A673 (cell line): ENCODE measurements at regions not wholly inside any gene's neighbourhood (a gene's known extent, or its start where the extent isn't known, plus 50 kb on each side); places are given as distances from the start of the nearest gene placed in this dataset.

Experiments used
- BruUV-seq: library from RNA; stranded (reverse); fragments of 400-500 nt; replicated peaks from 2 replicates; lab custom pipeline; 2021; lab: Mats Ljungman, UMichigan
- CTCF ChIA-PET: fragments of 300-600 bp; sonication (Branson Sonifier 250); formaldehyde crosslinking; loops from one replicate; lab custom pipeline; 2022; ENCODE audit warnings: antibody characterized with exemption; lab: Charles Lee
- POLR2A ChIA-PET: fragments of 300-600 bp; sonication (Branson Sonifier 250); formaldehyde crosslinking; loops from one replicate; lab custom pipeline; 2022; ENCODE audit warnings: antibody characterized with exemption; ENCODE audit not compliant: low non-redundant PET; lab: Charles Lee
- DNase-seq: peaks from one replicate; pipeline ENCODE4 v3.0.0-alpha.2; 2015; ENCODE audit warnings: low spot score
- H3K27ac ChIP-seq: fragments of 200-600 bp; sonication (generic); 2 replicates; pipeline ENCODE4 v1.5.1; 2016; ENCODE audit warnings: mixed run types, low read depth, mild to moderate bottlenecking, mixed read lengths, antibody characterized with exemption, low read length; ENCODE audit not compliant: poor library complexity, severe bottlenecking
- H3K27me3 ChIP-seq: fragments of 200-600 bp; sonication (generic); replicated peaks from 2 replicates; pipeline ENCODE4 v1.6.1; 2017; ENCODE audit warnings: mixed run types, low read depth, mild to moderate bottlenecking, mixed read lengths, antibody characterized with exemption, low read length; ENCODE audit not compliant: insufficient read depth, poor library complexity
- H3K36me3 ChIP-seq: fragments of 200-600 bp; sonication (generic); 2 replicates; pipeline ENCODE4 v1.6.1; 2016; ENCODE audit warnings: mixed run types, mild to moderate bottlenecking, mixed read lengths, antibody characterized with exemption, low read length; ENCODE audit not compliant: insufficient read depth, poor library complexity, severe bottlenecking
- H3K4me1 ChIP-seq: fragments of 200-600 bp; sonication (generic); 2 replicates; pipeline ENCODE4 v1.6.1; 2017; ENCODE audit warnings: mixed run types, mild to moderate bottlenecking, mixed read lengths, antibody characterized with exemption, low read length; ENCODE audit not compliant: insufficient read depth, poor library complexity, severe bottlenecking
- H3K4me3 ChIP-seq: fragments of 200-600 bp; sonication (generic); 2 replicates; pipeline ENCODE4 v1.5.1; 2016; ENCODE audit warnings: low read depth, mixed run types, mild to moderate bottlenecking, mixed read lengths, low read length; ENCODE audit not compliant: poor library complexity, severe bottlenecking
- H3K9me3 ChIP-seq: fragments of 200-600 bp; sonication (generic); 2 replicates; pipeline ENCODE4 v1.6.1; 2016; ENCODE audit warnings: mixed run types, low read depth, mild to moderate bottlenecking, mixed read lengths, antibody characterized with exemption, low read length; ENCODE audit not compliant: poor library complexity, severe bottlenecking
- EZH2 ChIP-seq: fragments of 200-600 bp; sonication (generic); IDR thresholded peaks from 2 replicates; pipeline ENCODE4 v1.6.1; 2017; ENCODE audit warnings: borderline replicate concordance, low read depth, mild to moderate bottlenecking, mixed read lengths, antibody characterized with exemption, low read length; ENCODE audit not compliant: poor library complexity, severe bottlenecking
- intact Hi-C: fragments of 100-400 bp; cut with micrococcal nuclease; formaldehyde crosslinking; loops from one replicate; pipeline ENCODE4 v1.10.0; 2022; ENCODE audit not compliant: unreplicated experiment
- TF ChIP-seq, protein P1 (sequence below): fragments of 300-800, 200-600 bp; sonication (generic); conservative IDR thresholded peaks from 2 replicates; pipeline ENCODE4 v1.5.1; 2017; ENCODE audit warnings: low read depth, mild to moderate bottlenecking, antibody characterized with exemption, low read length, moderate library complexity, mixed read lengths

GRCh38 chr12:41736436-41736835 lies 408.2 kb downstream of the GXYLT1 start:
- POLR2A ChIA-PET: no interaction called here
- no peaks in the 10 kb centered on the region for H3K36me3 ChIP-seq
- intact Hi-C loops: no loop called here
- H3K9me3 ChIP-seq: no peaks in the 10 kb centered on the region
- no TSS peak for BruUV-seq
- CTCF ChIA-PET: no interaction called here
- no peak overlapping the region for H3K4me3 ChIP-seq
- H3K27me3 ChIP-seq: no peaks in the 10 kb centered on the region
- H3K27ac ChIP-seq: no peak overlapping the region
- no peak for TF ChIP-seq EZH2
- TF ChIP-seq, protein P1, sequence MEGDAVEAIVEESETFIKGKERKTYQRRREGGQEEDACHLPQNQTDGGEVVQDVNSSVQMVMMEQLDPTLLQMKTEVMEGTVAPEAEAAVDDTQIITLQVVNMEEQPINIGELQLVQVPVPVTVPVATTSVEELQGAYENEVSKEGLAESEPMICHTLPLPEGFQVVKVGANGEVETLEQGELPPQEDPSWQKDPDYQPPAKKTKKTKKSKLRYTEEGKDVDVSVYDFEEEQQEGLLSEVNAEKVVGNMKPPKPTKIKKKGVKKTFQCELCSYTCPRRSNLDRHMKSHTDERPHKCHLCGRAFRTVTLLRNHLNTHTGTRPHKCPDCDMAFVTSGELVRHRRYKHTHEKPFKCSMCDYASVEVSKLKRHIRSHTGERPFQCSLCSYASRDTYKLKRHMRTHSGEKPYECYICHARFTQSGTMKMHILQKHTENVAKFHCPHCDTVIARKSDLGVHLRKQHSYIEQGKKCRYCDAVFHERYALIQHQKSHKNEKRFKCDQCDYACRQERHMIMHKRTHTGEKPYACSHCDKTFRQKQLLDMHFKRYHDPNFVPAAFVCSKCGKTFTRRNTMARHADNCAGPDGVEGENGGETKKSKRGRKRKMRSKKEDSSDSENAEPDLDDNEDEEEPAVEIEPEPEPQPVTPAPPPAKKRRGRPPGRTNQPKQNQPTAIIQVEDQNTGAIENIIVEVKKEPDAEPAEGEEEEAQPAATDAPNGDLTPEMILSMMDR: no peak
- H3K4me1 ChIP-seq: no peaks in the 10 kb centered on the region
- DNase-seq: no peak

GRCh38 chr12:41731691-41732090 lies 413.0 kb downstream of the GXYLT1 start:
- ChIA-PET CTCF (no interaction called here), POLR2A (no interaction called here)
- no peak for DNase-seq
- intact Hi-C loops: no loop called here
- Histone ChIP-seq H3K4me1 (no peaks in the 10 kb centered on the region), H3K27ac (no peak overlapping the region), H3K36me3 (no peaks in the 10 kb centered on the region), H3K4me3 (no peak overlapping the region), H3K9me3 (no peaks in the 10 kb centered on the region), H3K27me3 (no peaks in the 10 kb centered on the region)
- no peak for TF ChIP-seq EZH2
- TF ChIP-seq, protein P1: no peak
- no TSS peak for BruUV-seq

GRCh38 chr12:41731061-41731460 lies 413.6 kb downstream of the GXYLT1 start:
- no peak for DNase-seq
- POLR2A ChIA-PET: no interaction called here
- TF ChIP-seq, protein P1: no peak
- no peak for TF ChIP-seq EZH2
- Histone ChIP-seq H3K27me3 (no peaks in the 10 kb centered on the region), H3K4me1 (no peaks in the 10 kb centered on the region), H3K36me3 (no peaks in the 10 kb centered on the region), H3K27ac (no peak overlapping the region), H3K9me3 (no peaks in the 10 kb centered on the region), H3K4me3 (no peak overlapping the region)
- BruUV-seq: no TSS peak
- intact Hi-C loops: no loop called here
- CTCF ChIA-PET: no interaction called here
